ENCODE measurements at regions not wholly inside any gene's neighbourhood (a gene's known extent, or its start where the extent isn't known, plus 50 kb on each side); places are given as distances from the start of the nearest gene placed in this dataset.

DNA sequence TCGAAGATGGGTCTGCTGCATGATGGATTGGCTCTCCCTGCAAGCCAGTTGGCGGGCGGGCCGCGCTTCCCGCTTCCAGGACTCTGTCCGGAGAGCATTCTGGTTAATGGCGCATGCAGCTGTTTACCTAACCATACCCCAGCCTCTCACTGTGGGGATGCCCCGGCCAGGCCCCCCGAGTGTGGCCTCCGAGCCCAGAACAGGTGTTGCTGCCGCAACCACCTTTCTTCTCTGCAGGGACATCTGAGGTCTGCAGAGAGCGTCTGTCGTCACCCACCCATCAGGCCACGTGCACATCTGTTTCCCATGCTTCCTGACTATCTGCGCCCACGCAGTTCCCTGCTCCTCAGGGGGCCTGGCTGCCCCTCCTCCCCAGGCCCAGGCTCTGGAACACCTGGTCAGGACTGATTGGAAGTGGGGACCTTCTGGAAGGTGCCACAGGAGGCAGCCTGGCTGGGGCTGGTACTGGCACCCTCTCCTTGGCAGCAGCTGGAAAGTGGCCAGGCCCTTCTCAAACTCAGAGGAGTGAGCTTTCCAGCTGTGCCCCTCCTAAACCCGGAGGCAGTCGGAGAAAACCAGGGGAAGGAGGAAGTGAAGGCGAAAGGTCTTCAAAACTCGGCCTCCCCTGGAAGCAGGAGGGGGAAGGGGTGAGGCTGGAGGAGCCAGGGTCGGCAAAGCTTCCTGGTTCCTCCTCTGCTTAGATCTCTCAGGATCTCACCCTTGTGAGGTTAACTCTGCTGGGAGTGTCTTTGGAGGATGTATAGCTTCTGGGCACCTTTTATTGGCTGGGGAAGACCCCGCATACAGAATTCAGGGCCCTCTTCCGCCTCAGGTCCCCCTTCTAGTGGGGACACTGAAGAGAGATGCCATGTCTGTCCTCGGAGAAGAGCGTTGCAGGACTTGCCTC, 64.5 kb upstream of the CIBAR2 start:
- in situ Hi-C loops (cut with HindIII; ENCODE audit: low pct_unique_long_range_greater_than_20kb, low sequenced_read_pairs): no loop called here
- Histone ChIP-seq H3K4me1 (ENCODE audit: control insufficient read depth, insufficient read depth, low read length) (peaks cover 30% of the 10 kb centered on the region), H3K27me3 (ENCODE audit: control insufficient read depth, insufficient read depth, low read length) (no peaks in the 10 kb centered on the region), H3K36me3 (ENCODE audit: control insufficient read depth, insufficient read depth, low read length) (no peaks in the 10 kb centered on the region), H3K9me3 (ENCODE audit: control insufficient read depth, insufficient read depth, low read depth, low read length) (no peaks in the 10 kb centered on the region), H3K27ac (ENCODE audit: low read length) (no peak overlapping the region), H3K4me3 (ENCODE audit: low read depth in 2 of 2, low read length in 2 of 2) (no peak overlapping the region)
- intact Hi-C loops (cut with micrococcal nuclease; ENCODE audit: unreplicated experiment): no loop called here
- ATAC-seq (no peak), DNase-seq (ENCODE audit: low read depth, low spot score) (no peak)
- no TSS peak for BruUV-seq (replicated peaks)
- CTCF ChIA-PET: no interaction called here
- POLR2A ChIA-PET: no interaction called here
- no peak for TF ChIP-seq REST (IDR thresholded peaks at IDR 0.05; ENCODE audit: insufficient read depth in 1 of 2, low read depth in 2 of 2, low read length in 1 of 2)
- TF ChIP-seq CTCF (IDR thresholded peaks at IDR 0.05): no peak
- TF ChIP-seq TCF7L2 (IDR thresholded peaks at IDR 0.05; ENCODE audit: low read depth, low read length): no peak

DNA sequence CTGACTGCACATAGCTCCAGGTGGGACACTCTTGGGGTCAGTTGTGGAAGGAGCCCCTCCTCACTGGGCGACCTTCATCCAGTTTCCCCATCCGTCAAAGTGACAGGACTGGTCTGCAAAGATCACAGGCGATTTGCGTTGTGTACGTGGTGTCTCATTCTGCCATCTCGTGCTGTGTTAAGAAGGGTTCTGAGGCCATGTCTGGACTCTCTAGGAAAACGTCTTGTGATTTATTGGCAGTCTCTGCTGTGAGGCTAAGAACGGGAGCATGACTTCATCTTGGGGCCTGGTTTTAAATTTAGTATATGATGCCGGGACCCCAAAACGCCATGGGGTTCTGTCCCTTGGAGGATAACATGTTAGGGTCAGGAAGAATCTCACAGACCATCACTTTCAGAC, 65.2 kb upstream of the CIBAR2 start:
- no peak for DNase-seq (ENCODE audit: low read depth, low spot score)
- no TSS peak for BruUV-seq (replicated peaks)
- H3K4me1 ChIP-seq (ENCODE audit: control insufficient read depth, insufficient read depth, low read length): peaks cover 30% of the 10 kb centered on the region
- no peak for ATAC-seq
- POLR2A ChIA-PET: no interaction called here
- CTCF ChIA-PET: no interaction called here
- H3K9me3 ChIP-seq (ENCODE audit: control insufficient read depth, insufficient read depth, low read depth, low read length): no peaks in the 10 kb centered on the region
- H3K36me3 ChIP-seq (ENCODE audit: control insufficient read depth, insufficient read depth, low read length): no peaks in the 10 kb centered on the region
- H3K4me3 ChIP-seq (ENCODE audit: low read depth in 2 of 2, low read length in 2 of 2): no peak overlapping the region
- H3K27ac ChIP-seq (ENCODE audit: low read length): no peak overlapping the region
- no peaks in the 10 kb centered on the region for H3K27me3 ChIP-seq (ENCODE audit: control insufficient read depth, insufficient read depth, low read length)
- TF ChIP-seq SIN3A (IDR thresholded peaks at IDR 0.05; ENCODE audit: borderline replicate concordance, insufficient read depth, low read depth, low read length) (no peak), CTCF (IDR thresholded peaks at IDR 0.05) (no peak), POLR2AphosphoS5 (IDR thresholded peaks at IDR 0.05; ENCODE audit: low read depth, low read length) (no peak)
- in situ Hi-C loops (cut with HindIII; ENCODE audit: low pct_unique_long_range_greater_than_20kb, low sequenced_read_pairs) (no loop called here), intact Hi-C loops (cut with micrococcal nuclease; ENCODE audit: unreplicated experiment) (no loop called here)
